ENCODE measurements at regions not wholly inside any gene's neighbourhood (a gene's known extent, or its start where the extent isn't known, plus 50 kb on each side); places are given as distances from the start of the nearest gene placed in this dataset.

DNA sequence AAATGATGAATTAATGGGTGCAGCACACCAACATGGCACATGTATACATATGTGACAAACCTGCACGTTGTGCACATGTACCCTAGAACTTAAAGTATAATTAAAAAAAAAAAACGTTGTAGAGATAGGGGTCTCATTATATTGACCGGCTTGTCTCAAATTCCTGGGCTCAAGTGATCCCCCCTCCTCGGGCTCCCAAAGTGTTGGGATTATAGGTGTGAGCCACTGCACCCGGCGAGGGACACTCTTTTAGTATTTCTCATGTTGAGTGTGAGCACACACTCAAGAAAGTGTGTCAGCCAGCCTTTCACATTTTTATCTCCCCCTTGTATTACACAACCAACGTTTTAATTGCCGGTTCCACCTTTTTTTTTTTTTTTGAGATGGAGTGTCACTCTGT, 87.7 kb upstream of the SPIN1 start:
- H3K9ac ChIP-seq (ENCODE audit: low read length) = no peak overlapping the region
- no peaks in the 10 kb centered on the region for H3K27me3 ChIP-seq (ENCODE audit: insufficient read depth, low read length)
- H3K79me2 ChIP-seq (ENCODE audit: insufficient read depth, low read length) = no peaks in the 10 kb centered on the region
- TF ChIP-seq, protein P1, sequence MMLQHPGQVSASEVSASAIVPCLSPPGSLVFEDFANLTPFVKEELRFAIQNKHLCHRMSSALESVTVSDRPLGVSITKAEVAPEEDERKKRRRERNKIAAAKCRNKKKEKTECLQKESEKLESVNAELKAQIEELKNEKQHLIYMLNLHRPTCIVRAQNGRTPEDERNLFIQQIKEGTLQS (IDR thresholded peaks at IDR 0.05) = no peak
- TF ChIP-seq POLR2A (IDR thresholded peaks at IDR 0.05; ENCODE audit: borderline replicate concordance, extremely low read depth, insufficient read depth, insufficient read length) (no peak), SP1 (IDR thresholded peaks at IDR 0.05; ENCODE audit: low read depth) (no peak), ELF1 (IDR thresholded peaks at IDR 0.05; ENCODE audit: borderline replicate concordance, low read depth) (no peak), EZH2 (IDR thresholded peaks at IDR 0.05) (no peak), CEBPB (IDR thresholded peaks at IDR 0.05; ENCODE audit: low read depth) (no peak), POLR2AphosphoS5 (IDR thresholded peaks at IDR 0.05; ENCODE audit: low read depth, low read length) (no peak), YY1 (IDR thresholded peaks at IDR 0.05; ENCODE audit: extremely low read depth, insufficient replicate concordance, low read depth, low read length) (no peak), EGR1 (IDR thresholded peaks at IDR 0.05; ENCODE audit: low read depth) (no peak), FOSL1 (IDR thresholded peaks at IDR 0.05; ENCODE audit: low read depth) (no peak)
- TF ChIP-seq, protein P2, sequence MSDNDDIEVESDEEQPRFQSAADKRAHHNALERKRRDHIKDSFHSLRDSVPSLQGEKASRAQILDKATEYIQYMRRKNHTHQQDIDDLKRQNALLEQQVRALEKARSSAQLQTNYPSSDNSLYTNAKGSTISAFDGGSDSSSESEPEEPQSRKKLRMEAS (IDR thresholded peaks at IDR 0.05) = no peak
- TF ChIP-seq, protein P3, sequence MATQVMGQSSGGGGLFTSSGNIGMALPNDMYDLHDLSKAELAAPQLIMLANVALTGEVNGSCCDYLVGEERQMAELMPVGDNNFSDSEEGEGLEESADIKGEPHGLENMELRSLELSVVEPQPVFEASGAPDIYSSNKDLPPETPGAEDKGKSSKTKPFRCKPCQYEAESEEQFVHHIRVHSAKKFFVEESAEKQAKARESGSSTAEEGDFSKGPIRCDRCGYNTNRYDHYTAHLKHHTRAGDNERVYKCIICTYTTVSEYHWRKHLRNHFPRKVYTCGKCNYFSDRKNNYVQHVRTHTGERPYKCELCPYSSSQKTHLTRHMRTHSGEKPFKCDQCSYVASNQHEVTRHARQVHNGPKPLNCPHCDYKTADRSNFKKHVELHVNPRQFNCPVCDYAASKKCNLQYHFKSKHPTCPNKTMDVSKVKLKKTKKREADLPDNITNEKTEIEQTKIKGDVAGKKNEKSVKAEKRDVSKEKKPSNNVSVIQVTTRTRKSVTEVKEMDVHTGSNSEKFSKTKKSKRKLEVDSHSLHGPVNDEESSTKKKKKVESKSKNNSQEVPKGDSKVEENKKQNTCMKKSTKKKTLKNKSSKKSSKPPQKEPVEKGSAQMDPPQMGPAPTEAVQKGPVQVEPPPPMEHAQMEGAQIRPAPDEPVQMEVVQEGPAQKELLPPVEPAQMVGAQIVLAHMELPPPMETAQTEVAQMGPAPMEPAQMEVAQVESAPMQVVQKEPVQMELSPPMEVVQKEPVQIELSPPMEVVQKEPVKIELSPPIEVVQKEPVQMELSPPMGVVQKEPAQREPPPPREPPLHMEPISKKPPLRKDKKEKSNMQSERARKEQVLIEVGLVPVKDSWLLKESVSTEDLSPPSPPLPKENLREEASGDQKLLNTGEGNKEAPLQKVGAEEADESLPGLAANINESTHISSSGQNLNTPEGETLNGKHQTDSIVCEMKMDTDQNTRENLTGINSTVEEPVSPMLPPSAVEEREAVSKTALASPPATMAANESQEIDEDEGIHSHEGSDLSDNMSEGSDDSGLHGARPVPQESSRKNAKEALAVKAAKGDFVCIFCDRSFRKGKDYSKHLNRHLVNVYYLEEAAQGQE (IDR thresholded peaks at IDR 0.05; ENCODE audit: low read depth) = no peak
- TF ChIP-seq, protein P4, sequence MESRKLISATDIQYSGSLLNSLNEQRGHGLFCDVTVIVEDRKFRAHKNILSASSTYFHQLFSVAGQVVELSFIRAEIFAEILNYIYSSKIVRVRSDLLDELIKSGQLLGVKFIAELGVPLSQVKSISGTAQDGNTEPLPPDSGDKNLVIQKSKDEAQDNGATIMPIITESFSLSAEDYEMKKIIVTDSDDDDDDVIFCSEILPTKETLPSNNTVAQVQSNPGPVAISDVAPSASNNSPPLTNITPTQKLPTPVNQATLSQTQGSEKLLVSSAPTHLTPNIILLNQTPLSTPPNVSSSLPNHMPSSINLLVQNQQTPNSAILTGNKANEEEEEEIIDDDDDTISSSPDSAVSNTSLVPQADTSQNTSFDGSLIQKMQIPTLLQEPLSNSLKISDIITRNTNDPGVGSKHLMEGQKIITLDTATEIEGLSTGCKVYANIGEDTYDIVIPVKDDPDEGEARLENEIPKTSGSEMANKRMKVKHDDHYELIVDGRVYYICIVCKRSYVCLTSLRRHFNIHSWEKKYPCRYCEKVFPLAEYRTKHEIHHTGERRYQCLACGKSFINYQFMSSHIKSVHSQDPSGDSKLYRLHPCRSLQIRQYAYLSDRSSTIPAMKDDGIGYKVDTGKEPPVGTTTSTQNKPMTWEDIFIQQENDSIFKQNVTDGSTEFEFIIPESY (IDR thresholded peaks at IDR 0.05; ENCODE audit: extremely low read depth, insufficient replicate concordance, low read length) = no peak
- no peaks in the 10 kb centered on the region for H3K36me3 ChIP-seq (ENCODE audit: control insufficient read depth in 1 of 2, insufficient read depth in 2 of 2, low read length in 2 of 2)
- H3K9me2 ChIP-seq (ENCODE audit: insufficient read depth) = no peaks in the 10 kb centered on the region
- ATAC-seq (no peak), DNase-seq (ENCODE audit: low read depth, low spot score) (no peak)
- no peaks in the 10 kb centered on the region for H3K4me1 ChIP-seq (ENCODE audit: control insufficient read depth in 1 of 2, insufficient read depth in 2 of 2, low read length in 2 of 2)
- H3K9me3 ChIP-seq (ENCODE audit: control insufficient read depth in 1 of 2, insufficient read depth in 1 of 2, low read depth in 1 of 2, low read length in 2 of 2) = no peaks in the 10 kb centered on the region
- H3K27ac ChIP-seq (ENCODE audit: low read depth, low read length) = no peak overlapping the region
- H3K4me2 ChIP-seq (ENCODE audit: low read length) = no peak overlapping the region
- no peak overlapping the region for H2AFZ ChIP-seq (ENCODE audit: low read depth, low read length, poor library complexity, severe bottlenecking)
- ChIA-PET POLR2A (no interaction called here), RAD21 (ENCODE audit: low non-redundant PET in 1 of 2, low total read pairs in 2 of 2, uncharacterized antibody in 2 of 2, unreplicated experiment in 2 of 2) (no interaction called here), CTCF (no interaction called here)
- no peaks in the 10 kb centered on the region for H4K20me1 ChIP-seq (ENCODE audit: insufficient read depth)
- intact Hi-C loops (cut with micrococcal nuclease) = no loop called here
- BruUV-seq (replicated peaks) = no TSS peak
- no peak overlapping the region for H3K4me3 ChIP-seq (replicated peaks in 1 of 2; ENCODE audit: low read depth in 1 of 2, low read length in 2 of 2)
